CD14-positive monocyte (primary cell): ENCODE measurements at regions not wholly inside any gene's neighbourhood (a gene's known extent, or its start where the extent isn't known, plus 50 kb on each side); places are given as distances from the start of the nearest gene placed in this dataset.

Experiments
- DNase-seq, 3 donors: peaks; one replicate each; pipeline ENCODE4 v3.0.0-alpha.2; 2011 to 2022
- H2AFZ ChIP-seq: 2 replicates; pipeline ENCODE4 v1.6.0; 2012; ENCODE audit warnings: mild to moderate bottlenecking, low read depth, low read length, inconsistent platforms; ENCODE audit not compliant: insufficient read depth, poor library complexity, severe bottlenecking
- H3K27ac ChIP-seq, 2 donors: 1 replicate in 1 of 2; 2 replicates in 1 of 2; pipeline ENCODE4 v1.5.1; 2012 to 2013; ENCODE audit warnings: low read length in 2 of 2, control low read depth in 1 of 2, inconsistent platforms in 1 of 2, low read depth in 1 of 2, mild to moderate bottlenecking in 1 of 2
- H3K27me3 ChIP-seq, 2 donors: one replicate each; pipeline versions ENCODE4 v1.6.0 to v1.6.1; 2011 to 2013; ENCODE audit warnings: low read length in 2 of 2; ENCODE audit not compliant: control insufficient read depth in 2 of 2, insufficient read depth in 2 of 2
- H3K36me3 ChIP-seq, 2 donors: replicated peaks in 1 of 2; 1 replicate in 1 of 2; 2 replicates in 1 of 2; pipeline versions ENCODE4 v1.5.1 to v1.6.1; 2012 to 2013; ENCODE audit warnings: low read length in 2 of 2, control low read depth in 1 of 2, inconsistent platforms in 1 of 2, mild to moderate bottlenecking in 1 of 2; ENCODE audit not compliant: insufficient read depth in 2 of 2, control insufficient read depth in 1 of 2
- H3K4me1 ChIP-seq, 2 donors: 1 replicate in 1 of 2; 2 replicates in 1 of 2; pipeline versions ENCODE4 v1.5.1 to v1.6.1; 2012 to 2013; ENCODE audit warnings: low read length in 2 of 2, control low read depth in 1 of 2, inconsistent platforms in 1 of 2, mild to moderate bottlenecking in 1 of 2, moderate library complexity in 1 of 2; ENCODE audit not compliant: insufficient read depth in 2 of 2, control insufficient read depth in 1 of 2
- H3K4me2 ChIP-seq: replicated peaks from 2 replicates; pipeline ENCODE3; 2012; ENCODE audit warnings: low read length, moderate library complexity, mild to moderate bottlenecking; ENCODE audit not compliant: poor library complexity, severe bottlenecking; ENCODE audit errors: extremely low read depth
- H3K4me3 ChIP-seq, 3 experiments: fragments of 200-600 bp in 1 of 3; sonication (generic) in 1 of 3; replicated peaks in 1 of 3; 1 replicate in 2 of 3; 2 replicates in 1 of 3; pipeline ENCODE4 v1.5.1; 2011 to 2013; ENCODE audit warnings: low read length in 3 of 3, mild to moderate bottlenecking in 3 of 3, control low read depth in 2 of 3, low read depth in 2 of 3, inconsistent platforms in 1 of 3, moderate library complexity in 1 of 3
- H3K79me2 ChIP-seq: 2 replicates; pipeline ENCODE4 v1.6.0; 2012; ENCODE audit warnings: mild to moderate bottlenecking, control low read depth, inconsistent platforms, low read length, moderate library complexity; ENCODE audit not compliant: insufficient read depth
- H3K9ac ChIP-seq: 2 replicates; pipeline ENCODE4 v1.6.0; 2017; ENCODE audit warnings: low read length, mild to moderate bottlenecking; ENCODE audit not compliant: insufficient read depth, poor library complexity, severe bottlenecking
- H3K9me3 ChIP-seq, 2 donors: replicated peaks in 1 of 2; 1 replicate in 1 of 2; 2 replicates in 1 of 2; pipeline versions ENCODE4 v1.5.1 to v1.6.1; 2012 to 2013; ENCODE audit warnings: low read length in 2 of 2, control low read depth in 1 of 2; ENCODE audit not compliant: control insufficient read depth in 1 of 2, insufficient read depth in 1 of 2
- H4K20me1 ChIP-seq: 2 replicates; pipeline ENCODE4 v1.6.0; 2012; ENCODE audit warnings: mild to moderate bottlenecking, low read length, control low read depth, moderate library complexity; ENCODE audit not compliant: insufficient read depth
- H3K27ac Mint-ChIP-seq, 7 donors: one replicate each; pipeline ENCODE4 v1.8.0; 2020; ENCODE audit warnings: mild to moderate bottlenecking in 7 of 7, mixed read lengths in 7 of 7, moderate library complexity in 6 of 7, inconsistent platforms in 2 of 7
- H3K27me3 Mint-ChIP-seq, 3 donors: one replicate each; pipeline ENCODE4 v1.8.0; 2021 to 2022; ENCODE audit warnings: low read depth in 3 of 3, mild to moderate bottlenecking in 3 of 3, mixed read lengths in 3 of 3, moderate library complexity in 3 of 3, inconsistent platforms in 1 of 3
- H3K36me3 Mint-ChIP-seq, 2 donors: one replicate each; pipeline ENCODE4 v1.8.0; 2020; ENCODE audit warnings: mixed read lengths in 2 of 2, inconsistent platforms in 1 of 2, mild to moderate bottlenecking in 1 of 2
- H3K4me1 Mint-ChIP-seq: one replicate; pipeline ENCODE4 v1.8.0; 2020; ENCODE audit warnings: mild to moderate bottlenecking, mixed read lengths
- H3K4me3 Mint-ChIP-seq, 2 donors: one replicate each; pipeline ENCODE4 v1.8.0; 2020; ENCODE audit warnings: mild to moderate bottlenecking in 2 of 2, mixed read lengths in 2 of 2, moderate library complexity in 1 of 2
- H3K9me3 Mint-ChIP-seq, 7 donors: one replicate each; pipeline ENCODE4 v1.8.0; 2020 to 2022; ENCODE audit warnings: mixed read lengths in 7 of 7, mild to moderate bottlenecking in 6 of 7, moderate library complexity in 6 of 7, inconsistent platforms in 2 of 7
- CTCF ChIP-seq: fragments of 200-600 bp; IDR thresholded peaks from one replicate; pipeline ENCODE4 v1.8.0; 2022; ENCODE audit warnings: antibody characterized with exemption, mild to moderate bottlenecking
- WGBS: methylation state at CpG from one replicate; pipeline ENCODE4 v1.1.5; 2013; ENCODE audit warnings: missing lambda C conversion rate; ENCODE audit not compliant: insufficient coverage; 5-methylcytosine and 5-hydroxymethylcytosine counted together
- intact Hi-C, 2 donors: fragments of 100-400 bp; cut with micrococcal nuclease; formaldehyde crosslinking; loops; one replicate each; pipeline versions ENCODE4 v1.15.0 to v1.15.1; 2023

- Histone ChIP-seq H3K79me2 (no peaks in the 10 kb centered on the region), H3K27ac (no peak overlapping the region), H3K4me2 (no peak overlapping the region), H3K27me3 (no peaks in the 10 kb centered on the region), H3K9ac (no peak overlapping the region), H4K20me1 (no peaks in the 10 kb centered on the region), H3K4me3 (no peak overlapping the region), H2AFZ (no peak overlapping the region), H3K9me3 (peaks cover 0 to 5% of the 10 kb centered on the region in 2 donors), H3K4me1 (no peaks in the 10 kb centered on the region), H3K36me3 (no peaks in the 10 kb centered on the region)
- H3K9me3 Mint-ChIP-seq = peaks cover 0 to 14% (median 5%) of the 10 kb centered on the region in 7 donors
- no peak for DNase-seq
- H3K4me3 Mint-ChIP-seq = no peak overlapping the region
- intact Hi-C loops = no loop called here
- H3K27ac Mint-ChIP-seq = no peak overlapping the region
- WGBS = 100% methylated on average over 1 of the region's 5 CpGs
- peaks cover 2 to 14% (median 2%) of the 10 kb centered on the region in 3 donors for H3K27me3 Mint-ChIP-seq
- no peaks in the 10 kb centered on the region for H3K36me3 Mint-ChIP-seq
- no peaks in the 10 kb centered on the region for H3K4me1 Mint-ChIP-seq
- TF ChIP-seq CTCF = no peak
These were observed 100.4 kb upstream of the ZNF536 start for GRCh38 chr19:30271816-30272215.

- Histone ChIP-seq H3K9ac (no peak overlapping the region), H2AFZ (no peak overlapping the region), H3K27ac (no peak overlapping the region), H4K20me1 (no peaks in the 10 kb centered on the region), H3K4me2 (no peak overlapping the region), H3K4me1 (no peaks in the 10 kb centered on the region), H3K27me3 (no peaks in the 10 kb centered on the region), H3K9me3 (peaks cover 0 to 5% of the 10 kb centered on the region in 2 donors), H3K79me2 (no peaks in the 10 kb centered on the region), H3K4me3 (no peak overlapping the region), H3K36me3 (no peaks in the 10 kb centered on the region)
- DNase-seq = no peak
- H3K4me1 Mint-ChIP-seq = no peaks in the 10 kb centered on the region
- H3K27ac Mint-ChIP-seq = no peak overlapping the region
- H3K36me3 Mint-ChIP-seq = no peaks in the 10 kb centered on the region
- no CpG with 5 or more reads among the region's 3 CpGs for WGBS
- intact Hi-C loops = no loop called here
- H3K4me3 Mint-ChIP-seq = no peak overlapping the region
- TF ChIP-seq CTCF = no peak
- H3K27me3 Mint-ChIP-seq = peaks cover 2 to 14% (median 2%) of the 10 kb centered on the region in 3 donors
- peaks cover 0 to 15% (median 5%) of the 10 kb centered on the region in 7 donors for H3K9me3 Mint-ChIP-seq
These were observed 99.6 kb upstream of the ZNF536 start for GRCh38 chr19:30272554-30272953.
